H1 (cell line): ENCODE measurements at regions not wholly inside any gene's neighbourhood (a gene's known extent, or its start where the extent isn't known, plus 50 kb on each side); places are given as distances from the start of the nearest gene placed in this dataset.

ENCODE experiments used
- CTCF ChIA-PET: fragments of 300-600 bp; sonication (Branson Sonifier 250); formaldehyde crosslinking; loops from one replicate; lab custom pipeline; 2021; ENCODE audit not compliant: partially characterized antibody; lab: Charles Lee
- POLR2A ChIA-PET: fragments of 300-600 bp; sonication (Branson Sonifier 250); formaldehyde crosslinking; loops from one replicate; lab custom pipeline; 2021; ENCODE audit warnings: inconsistent platforms; ENCODE audit not compliant: partially characterized antibody; lab: Charles Lee
- DNase-seq, 2 experiments: peaks; one replicate each; pipeline versions ENCODE4 v3.0.0 to v3.0.0-alpha.2; 2010 to 2022; ENCODE audit warnings: low spot score in 2 of 2, low read depth in 1 of 2, mixed read lengths in 1 of 2
- FAIRE-seq: peaks from 2 replicates; lab custom pipeline; 2011; peaks lifted over from hg19 to GRCh38; lab: Jason Lieb, UNC
- H2AFZ ChIP-seq: 2 replicates; pipeline ENCODE4 v1.8.1; 2012; ENCODE audit warnings: low read length, inconsistent platforms
- H2AK5ac ChIP-seq: 2 replicates; pipeline ENCODE4 v1.6.1; 2013; ENCODE audit warnings: low read depth, low read length
- H2BK120ac ChIP-seq: replicated peaks from 2 replicates; pipeline ENCODE3; 2013; ENCODE audit warnings: low read depth, low read length, inconsistent platforms
- H2BK12ac ChIP-seq: 2 replicates; pipeline ENCODE4 v1.6.1; 2013; ENCODE audit warnings: low read depth, low read length
- H2BK15ac ChIP-seq: 2 replicates; pipeline ENCODE4 v1.6.1; 2013; ENCODE audit warnings: low read length
- H2BK20ac ChIP-seq: 2 replicates; pipeline ENCODE4 v1.6.1; 2013; ENCODE audit warnings: low read length
- H2BK5ac ChIP-seq: 2 replicates; pipeline ENCODE4 v1.6.1; 2013; ENCODE audit warnings: low read depth, low read length
- H3K14ac ChIP-seq: 2 replicates; pipeline ENCODE4 v1.6.1; 2013; ENCODE audit warnings: inconsistent platforms; ENCODE audit not compliant: insufficient read length
- H3K18ac ChIP-seq: 2 replicates; pipeline ENCODE4 v1.6.1; 2013; ENCODE audit warnings: low read length; ENCODE audit errors: extremely low read depth
- H3K23ac ChIP-seq: 2 replicates; pipeline ENCODE4 v1.6.1; 2013; ENCODE audit warnings: inconsistent platforms; ENCODE audit not compliant: insufficient read length
- H3K23me2 ChIP-seq: 2 replicates; pipeline ENCODE4 v1.6.1; 2013; ENCODE audit warnings: low read depth, low read length
- H3K27ac ChIP-seq: 2 replicates; pipeline ENCODE4 v1.6.1; 2011; ENCODE audit warnings: low read depth, low read length, inconsistent platforms
- H3K27me3 ChIP-seq, 4 experiments: replicated peaks in 1 of 4; 1 replicate in 1 of 4; 2 replicates in 3 of 4; pipeline versions ENCODE4 v1.6.1 to v1.8.1; 2011 to 2013; ENCODE audit warnings: low read length in 3 of 4, mild to moderate bottlenecking in 3 of 4, inconsistent platforms in 2 of 4, mixed read lengths in 2 of 4, moderate library complexity in 1 of 4; ENCODE audit not compliant: control insufficient read depth in 3 of 4, insufficient read depth in 3 of 4; ENCODE audit errors: extremely low read depth in 1 of 4
- H3K36me3 ChIP-seq, 4 experiments: 2 replicates each; pipeline versions ENCODE4 v1.6.1 to v1.8.1; 2011 to 2013; ENCODE audit warnings: mild to moderate bottlenecking in 4 of 4, low read length in 3 of 4, moderate library complexity in 2 of 4, control low read depth in 1 of 4, inconsistent platforms in 1 of 4; ENCODE audit not compliant: insufficient read depth in 4 of 4, control insufficient read depth in 2 of 4
- H3K4ac ChIP-seq: replicated peaks from 2 replicates; pipeline ENCODE3; 2013; ENCODE audit warnings: low read length, low read depth, mixed read lengths, inconsistent platforms; ENCODE audit not compliant: insufficient read length
- H3K4me1 ChIP-seq, 4 experiments: replicated peaks in 1 of 4; 1 replicate in 1 of 4; 2 replicates in 3 of 4; pipeline versions ENCODE4 v1.6.1 to v1.8.1; 2011 to 2013; ENCODE audit warnings: low read length in 3 of 4, inconsistent platforms in 2 of 4, mixed read lengths in 1 of 4; ENCODE audit not compliant: insufficient read depth in 4 of 4, control insufficient read depth in 3 of 4
- H3K4me2 ChIP-seq, 2 experiments: 2 replicates each; pipeline versions ENCODE4 v1.6.1 to v1.8.1; 2011 to 2013; ENCODE audit warnings: low read depth in 2 of 2, low read length in 2 of 2, control low read depth in 1 of 2, inconsistent platforms in 1 of 2, mild to moderate bottlenecking in 1 of 2; ENCODE audit not compliant: insufficient read depth in 1 of 2
- H3K4me3 ChIP-seq, 4 experiments: fragments of 200-600, 300-600 bp in 1 of 4; sonication (generic), shearing (Covaris generic), sonication (Bioruptor Twin) in 1 of 4; 2 replicates each; pipeline versions ENCODE4 v1.5.1 to v1.8.1; 2011 to 2016; ENCODE audit warnings: low read length in 4 of 4, low read depth in 3 of 4, control low read depth in 2 of 4, inconsistent platforms in 2 of 4, mild to moderate bottlenecking in 2 of 4, mixed read lengths in 1 of 4, moderate library complexity in 1 of 4; ENCODE audit not compliant: insufficient read depth in 2 of 4; ENCODE audit errors: extremely low read depth in 1 of 4
- H3K56ac ChIP-seq: replicated peaks from 2 replicates; pipeline ENCODE3; 2013; ENCODE audit warnings: low read depth, mild to moderate bottlenecking, mixed read lengths, low read length, inconsistent platforms; ENCODE audit not compliant: insufficient read length
- H3K79me1 ChIP-seq: 2 replicates; pipeline ENCODE4 v1.6.1; 2013; ENCODE audit warnings: low read depth, low read length, control low read depth
- H3K79me2 ChIP-seq, 2 experiments: 2 replicates each; pipeline versions ENCODE4 v1.6.1 to v1.8.1; 2012 to 2013; ENCODE audit warnings: low read length in 2 of 2, mild to moderate bottlenecking in 2 of 2, inconsistent platforms in 1 of 2; ENCODE audit not compliant: insufficient read depth in 2 of 2, control insufficient read depth in 1 of 2
- H3K9ac ChIP-seq, 4 experiments: replicated peaks in 1 of 4; 1 replicate in 1 of 4; 2 replicates in 3 of 4; pipeline versions ENCODE4 v1.6.1 to v1.8.1; 2011 to 2013; ENCODE audit warnings: low read depth in 3 of 4, low read length in 3 of 4, control low read depth in 2 of 4, mild to moderate bottlenecking in 2 of 4, moderate library complexity in 2 of 4, inconsistent platforms in 1 of 4; ENCODE audit errors: extremely low read depth in 1 of 4
- H3K9me3 ChIP-seq, 2 experiments: 2 replicates each; pipeline versions ENCODE4 v1.6.1 to v1.8.1; 2012 to 2013; ENCODE audit warnings: mild to moderate bottlenecking in 2 of 2, moderate library complexity in 2 of 2, control low read depth in 1 of 2, inconsistent platforms in 1 of 2, low read depth in 1 of 2, low read length in 1 of 2, mixed read lengths in 1 of 2; ENCODE audit not compliant: insufficient read depth in 2 of 2
- H4K20me1 ChIP-seq, 2 experiments: replicated peaks in 1 of 2; 2 replicates each; pipeline versions ENCODE3 to v1.8.1; 2011 to 2013; ENCODE audit warnings: inconsistent platforms in 2 of 2, low read length in 2 of 2, mild to moderate bottlenecking in 1 of 2; ENCODE audit not compliant: insufficient read depth in 2 of 2, control insufficient read depth in 1 of 2
- H4K5ac ChIP-seq: 2 replicates; pipeline ENCODE4 v1.6.1; 2013; ENCODE audit warnings: low read length, low read depth, mixed read lengths, inconsistent platforms; ENCODE audit not compliant: insufficient read length
- H4K8ac ChIP-seq: 2 replicates; pipeline ENCODE4 v1.8.0; 2013; ENCODE audit warnings: mild to moderate bottlenecking, moderate library complexity, low read length, inconsistent platforms; ENCODE audit not compliant: insufficient read depth; ENCODE audit errors: extremely low read depth
- H4K91ac ChIP-seq: replicated peaks from 2 replicates; pipeline ENCODE3; 2013; ENCODE audit warnings: low read length, mixed read lengths, inconsistent platforms; ENCODE audit not compliant: insufficient read length
- GTF2F1 ChIP-seq: IDR thresholded peaks from 2 replicates; pipeline ENCODE4 v1.6.1; 2012; ENCODE audit warnings: low read depth, low read length, improper control_type of control experiment, borderline replicate concordance
- HDAC2 ChIP-seq, 2 experiments: fragments of 300-600 bp in 1 of 2; sonication (generic) in 1 of 2; IDR thresholded peaks; 2 replicates each; pipeline ENCODE4 v1.6.1; 2011 to 2012; ENCODE audit warnings: low read depth in 2 of 2, low read length in 2 of 2, mild to moderate bottlenecking in 2 of 2, moderate library complexity in 2 of 2, borderline replicate concordance in 1 of 2, inconsistent platforms in 1 of 2
- JUN ChIP-seq: IDR thresholded peaks from 2 replicates; pipeline ENCODE4 v1.6.1; 2011; ENCODE audit warnings: low read depth, mild to moderate bottlenecking, improper control_type of control experiment, low read length
- JUND ChIP-seq: IDR thresholded peaks from 2 replicates; pipeline ENCODE4 v1.6.1; 2011; ENCODE audit warnings: mild to moderate bottlenecking, improper control_type of control experiment, low read length
- KDM1A ChIP-seq: fragments of 200-600, 300-600 bp; sonication (generic); IDR thresholded peaks from 2 replicates; pipeline ENCODE4 v1.7.1; 2016; ENCODE audit warnings: mild to moderate bottlenecking, low read length, borderline replicate concordance
- SP2 ChIP-seq: IDR thresholded peaks from 2 replicates; pipeline ENCODE4 v1.6.1; 2012; ENCODE audit warnings: mild to moderate bottlenecking, low read length, inconsistent platforms
- SUZ12 ChIP-seq: fragments of 200-600 bp; sonication (generic); IDR thresholded peaks from 2 replicates; pipeline ENCODE4 v1.6.1; 2012; ENCODE audit warnings: mild to moderate bottlenecking, inconsistent platforms, low read length, moderate library complexity, mixed read lengths
- TBP ChIP-seq: IDR thresholded peaks from 2 replicates; pipeline ENCODE4 v1.6.1; 2011; ENCODE audit warnings: low read depth, low read length, improper control_type of control experiment
- WGBS, 2 experiments: shearing (Covaris generic) in 1 of 2; methylation state at CpG; one replicate each; pipeline versions ENCODE4 v1.1.6 to v1.1.7; 2013 to 2015; ENCODE audit warnings: low lambda C conversion rate in 2 of 2, mixed read lengths in 2 of 2, inconsistent platforms in 1 of 2, low coverage in 1 of 2, missing lambda C conversion rate in 1 of 2; ENCODE audit not compliant: insufficient replicate concordance in 2 of 2, insufficient coverage in 1 of 2, insufficient read length in 1 of 2; ENCODE audit errors: extremely low coverage in 1 of 2, missing lambda C conversion rate in 1 of 2; 5-methylcytosine and 5-hydroxymethylcytosine counted together

DNA sequence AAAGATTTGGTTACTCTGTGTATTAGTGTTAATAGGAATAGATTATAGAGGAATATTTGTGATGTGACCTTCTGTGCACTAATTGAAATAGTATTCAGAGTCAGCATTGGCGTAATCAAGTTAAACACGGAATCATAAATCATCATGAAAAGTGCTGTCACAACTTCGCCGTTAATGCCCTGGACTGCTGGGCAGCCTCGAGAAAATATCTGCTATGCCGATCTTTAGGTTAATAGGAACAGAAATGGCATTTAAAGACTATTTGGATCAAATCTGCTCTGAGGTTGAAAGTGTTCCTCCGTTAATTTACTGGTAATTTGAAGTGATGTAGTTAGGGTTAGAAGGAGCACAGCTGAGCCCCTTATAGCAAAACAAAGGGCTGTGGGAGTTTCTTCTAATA is 219.0 kb downstream of the MZT1 start:
- Histone ChIP-seq H4K8ac (no peak overlapping the region), H3K27ac (no peak overlapping the region), H2BK12ac (no peak overlapping the region), H3K18ac (no peak overlapping the region), H3K4me3 (no peak overlapping the region), H3K36me3 (no peaks in the 10 kb centered on the region), H3K79me1 (no peaks in the 10 kb centered on the region), H3K4me2 (no peak overlapping the region), H3K27me3 (no peaks in the 10 kb centered on the region), H3K79me2 (no peaks in the 10 kb centered on the region), H4K20me1 (no peaks in the 10 kb centered on the region), H3K23ac (no peak overlapping the region), H3K14ac (no peak overlapping the region), H2BK5ac (no peak overlapping the region), H3K9ac (no peak overlapping the region), H3K23me2 (no peaks in the 10 kb centered on the region), H4K91ac (no peak overlapping the region), H3K4ac (no peak overlapping the region)
- FAIRE-seq, result no peak
- CTCF ChIA-PET, result no interaction called here
- DNase-seq, result no peak
- TF ChIP-seq JUND, result no peak
- TF ChIP-seq HDAC2 (IDR thresholded peaks at IDR 0.05; ENCODE audit: borderline replicate concordance in 1 of 2, low read depth in 2 of 2, low read length in 2 of 2), result no peak
- no peak for TF ChIP-seq TBP
- TF ChIP-seq KDM1A, result no peak
- no peak for TF ChIP-seq SUZ12
- no peak for TF ChIP-seq GTF2F1
- TF ChIP-seq SP2, result no peak
- TF ChIP-seq JUN, result no peak
- TF ChIP-seq, all 59 proteins: peak for 0
- Histone ChIP-seq H2AFZ (no peak overlapping the region), H2BK15ac (no peak overlapping the region), H4K5ac (no peak overlapping the region), H3K56ac (no peak overlapping the region), H3K4me1 (no peaks in the 10 kb centered on the region), H2AK5ac (no peak overlapping the region), H2BK20ac (no peak overlapping the region), H3K9me3 (no peaks in the 10 kb centered on the region), H2BK120ac (no peak overlapping the region)
- 96% methylated on average over 7 of the region's 7 CpGs; no CpG with 5 or more reads in 1 of the 2 experiments for WGBS, 2 experiments
- POLR2A ChIA-PET, result no interaction called here
